ENCODE measurements at regions not wholly inside any gene's neighbourhood (a gene's known extent, or its start where the extent isn't known, plus 50 kb on each side); places are given as distances from the start of the nearest gene placed in this dataset.

- TF ChIP-seq CTCF (IDR thresholded peaks at IDR 0.05 in 8 of 11, conservative IDR thresholded peaks at IDR 0.05 in 3 of 11): no peak
- no peak for TF ChIP-seq POLR2A (IDR thresholded peaks at IDR 0.05)
Observed at GRCh38 chr3:177647876-177648275, 450.6 kb upstream of the TBL1XR1 start.

Data from spleen (tissue), 7 donors.